ENCODE measurements at regions not wholly inside any gene's neighbourhood (a gene's known extent, or its start where the extent isn't known, plus 50 kb on each side); places are given as distances from the start of the nearest gene placed in this dataset.
A peak's percentile ranks its signal among the peaks of the same experiment; 100 is the strongest.
"Not testable (repeated sequence)": the region's sequence is repeated elsewhere in the genome, so short reads cannot be mapped to it uniquely, and the experiment has no call there.

DNA sequence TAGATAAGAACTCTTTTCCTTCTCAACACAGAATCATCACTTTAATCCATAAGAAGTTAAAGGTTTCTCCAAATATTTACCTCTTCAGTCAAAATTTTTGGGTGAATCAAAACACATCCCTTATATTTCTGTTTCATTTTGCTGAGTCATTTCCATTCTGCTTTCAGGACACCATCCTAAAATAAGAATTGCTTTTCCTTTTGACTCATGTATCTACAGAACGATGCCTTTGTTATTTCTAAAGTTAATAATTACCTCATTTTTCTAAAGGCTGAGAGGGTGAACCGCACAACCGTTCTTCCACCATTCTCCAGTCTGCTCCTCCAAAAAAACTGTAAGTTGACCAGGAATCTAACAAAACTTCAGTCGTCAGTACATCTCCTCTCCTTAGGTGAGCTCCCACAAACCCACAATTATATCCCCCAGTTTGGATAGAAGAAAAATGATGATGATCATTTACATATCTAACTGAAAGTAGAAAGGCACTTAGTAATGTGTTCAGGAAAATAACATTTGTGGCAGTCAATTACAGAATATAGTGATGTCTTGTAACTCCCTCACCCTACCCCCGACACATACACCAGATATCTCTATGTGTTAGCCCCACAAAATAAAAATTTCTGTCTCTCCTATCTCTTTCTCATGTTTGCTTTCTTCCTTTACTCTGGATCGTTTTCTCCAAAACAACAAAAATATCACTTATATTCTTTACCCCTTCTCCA, 162.5 kb downstream of the RAD51AP2 start:
- no peak for DNase-seq

DNA sequence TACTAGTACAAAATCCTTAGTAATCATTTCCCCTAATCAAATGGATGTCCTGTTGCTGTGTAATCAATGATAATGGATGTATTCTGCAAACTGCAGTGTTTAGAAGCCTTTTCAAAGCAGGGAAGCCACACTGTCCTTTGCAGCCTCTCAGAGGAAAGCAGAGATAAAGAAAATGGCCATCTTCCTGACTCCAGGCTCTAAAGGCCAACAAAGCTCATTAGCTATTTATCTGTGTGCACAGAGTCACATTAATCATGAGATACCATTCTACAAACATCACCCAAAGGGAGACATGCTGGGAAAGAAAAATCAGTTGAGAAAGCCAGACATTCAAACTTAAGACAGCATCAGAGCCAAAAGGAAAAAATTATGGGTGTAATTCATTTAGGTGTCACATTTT, 165.0 kb downstream of the RAD51AP2 start:
- no peak for DNase-seq

DNA sequence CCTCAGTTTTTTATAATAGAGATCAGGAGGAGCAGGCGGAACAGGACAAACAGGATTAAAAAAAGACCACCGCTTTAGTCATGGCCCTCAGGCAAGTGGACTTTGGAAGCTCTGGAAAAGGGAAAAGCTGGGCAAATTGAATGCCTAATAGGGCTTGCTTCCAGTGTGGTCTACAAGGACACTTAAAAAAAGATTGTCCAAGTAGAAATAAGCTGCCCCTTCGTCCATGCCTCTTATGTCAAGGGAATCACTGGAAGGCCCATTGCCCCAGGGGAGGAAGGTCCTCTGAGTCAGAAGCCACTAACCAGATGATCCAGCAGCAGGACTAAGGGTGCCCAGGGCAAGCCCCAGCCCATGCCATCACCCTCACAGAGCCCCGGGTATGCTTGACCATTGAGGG, 175.5 kb downstream of the RAD51AP2 start:
- DNase-seq = not testable (repeated sequence)

DNA sequence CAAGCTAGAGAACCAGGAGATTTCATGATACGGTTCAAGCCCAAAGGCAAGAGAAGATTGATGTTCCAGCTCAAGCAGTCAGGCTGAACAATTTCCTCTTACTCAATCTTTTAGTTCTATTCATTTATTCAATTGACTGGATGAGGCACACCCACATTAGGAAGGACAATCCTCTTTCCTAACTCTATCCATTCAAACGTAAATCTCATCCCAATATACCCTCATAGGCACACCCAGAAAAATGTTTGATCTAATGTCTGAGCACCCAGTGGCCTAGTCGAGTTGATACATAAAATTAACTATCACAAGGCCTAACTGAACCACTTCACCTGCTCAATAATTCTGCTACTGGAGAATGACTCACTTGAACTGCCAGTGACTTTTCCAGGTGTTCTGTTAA, 180.7 kb downstream of the RAD51AP2 start:
- DNase-seq = no peak

DNA sequence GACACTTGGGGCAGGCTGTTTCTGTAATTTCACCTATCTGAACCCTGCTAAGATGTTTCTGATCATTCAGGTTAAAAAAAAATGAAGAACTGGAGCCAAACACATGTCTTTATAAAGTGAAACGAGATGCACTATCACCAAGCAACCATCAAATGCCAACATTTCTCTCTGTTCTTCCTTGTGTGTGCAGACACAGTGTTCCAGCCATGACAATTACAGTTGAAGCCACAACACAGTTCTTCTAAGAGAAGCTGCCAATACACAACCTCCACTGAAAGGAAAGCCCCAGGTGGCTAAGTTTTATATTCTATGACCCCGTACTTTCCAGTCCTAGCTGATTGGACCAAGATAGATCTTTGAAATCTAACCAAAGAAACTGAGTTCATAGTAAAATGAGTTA, 181.8 kb downstream of the RAD51AP2 start:
- no peak for DNase-seq

DNA sequence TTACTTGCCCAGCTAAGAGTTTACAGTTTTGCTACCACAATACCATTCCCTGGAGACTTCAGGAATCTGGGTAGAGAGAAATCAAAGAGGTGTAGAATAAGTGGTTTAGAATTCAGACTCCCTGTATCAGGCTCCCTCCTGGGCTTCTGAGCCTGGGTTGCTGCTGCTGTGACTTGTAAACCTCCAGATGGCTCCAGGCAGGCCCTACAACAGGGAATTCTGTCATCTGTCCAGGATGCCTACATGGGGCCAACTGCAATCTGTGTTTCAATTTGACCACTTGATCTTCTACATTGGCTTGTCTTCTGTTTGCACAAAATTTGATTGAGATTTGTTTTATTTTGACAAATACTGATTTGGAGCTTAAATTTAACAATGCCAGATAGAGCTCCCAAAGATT, 183.9 kb downstream of the RAD51AP2 start:
- no peak for DNase-seq

DNA sequence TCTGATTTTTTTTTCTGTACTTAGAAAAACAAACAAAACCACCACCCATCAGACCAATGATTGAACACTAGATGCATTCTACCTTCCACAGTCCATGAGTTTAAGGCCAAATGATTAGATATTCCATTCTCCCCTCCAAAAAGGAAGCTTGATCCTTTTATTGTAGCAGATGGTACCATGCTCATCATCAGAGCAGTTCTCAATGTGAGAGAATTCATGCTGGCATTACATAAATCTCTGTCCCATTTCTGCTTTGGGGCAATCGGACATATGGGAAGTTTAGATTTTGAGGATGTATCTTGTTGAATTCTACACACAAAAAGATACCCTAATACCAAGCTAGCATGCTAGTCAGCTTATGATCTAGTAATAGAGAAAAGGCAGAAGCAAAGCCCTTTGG, 186.6 kb downstream of the RAD51AP2 start:
- no peak for DNase-seq

DNA sequence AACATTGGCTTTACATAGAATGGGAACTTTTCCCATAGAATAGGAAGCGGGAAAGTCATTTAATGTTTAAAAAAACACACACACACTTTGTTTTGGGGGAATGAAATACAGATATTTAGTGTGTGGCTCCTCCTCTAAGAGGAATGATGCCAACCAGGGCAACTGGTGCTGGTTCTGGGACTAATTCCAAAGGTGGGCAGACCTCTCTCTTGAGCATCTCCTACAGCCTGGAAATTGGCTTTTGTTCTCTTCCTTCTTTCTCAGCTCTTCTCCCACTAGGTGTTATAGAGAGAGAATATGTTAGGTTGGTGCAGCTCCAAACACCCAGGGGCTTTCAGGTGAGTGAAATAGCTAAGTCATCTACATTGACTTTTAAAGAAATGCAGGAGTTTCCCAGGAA, 190.1 kb downstream of the RAD51AP2 start:
- no peak for DNase-seq

DNA sequence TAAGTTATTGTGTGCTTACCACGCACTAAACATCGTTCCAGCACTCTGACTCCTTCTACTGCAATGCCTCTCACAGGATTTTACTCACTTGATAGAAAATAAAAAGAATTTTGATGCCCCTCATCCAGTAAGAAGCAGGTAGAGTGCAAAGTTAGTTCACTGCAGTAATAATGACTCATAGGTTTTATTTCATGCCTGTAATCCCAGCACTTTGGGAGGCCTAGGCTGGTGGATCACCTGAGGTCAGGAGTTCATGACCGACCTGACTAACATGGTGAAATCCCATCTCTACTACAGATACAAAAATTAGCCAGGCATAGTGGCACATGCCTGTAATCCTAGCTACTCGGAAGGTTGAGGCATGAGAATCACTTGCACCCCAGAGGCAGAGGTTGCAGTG, 190.6 kb downstream of the RAD51AP2 start:
- no peak for DNase-seq

DNA sequence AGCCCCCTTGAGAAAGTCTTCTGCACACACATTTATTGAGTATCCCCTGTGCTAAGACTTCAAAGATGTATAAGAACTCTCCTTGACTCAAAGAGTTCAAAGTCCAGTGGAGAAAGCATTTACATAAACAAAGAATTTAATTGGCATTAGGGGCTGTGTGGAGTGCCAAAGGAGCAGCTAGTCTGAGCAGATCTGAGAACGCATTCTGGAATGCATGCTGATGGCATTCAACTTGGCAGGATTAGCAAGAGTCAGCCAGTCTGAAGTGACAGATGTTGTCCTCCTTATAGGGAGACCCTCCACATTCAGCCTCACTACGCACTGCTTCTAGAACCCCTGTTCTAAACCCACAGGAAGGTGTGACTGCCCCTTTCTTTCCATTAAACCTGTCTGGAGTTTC, 191.5 kb downstream of the RAD51AP2 start:
- DNase-seq = no peak

DNA sequence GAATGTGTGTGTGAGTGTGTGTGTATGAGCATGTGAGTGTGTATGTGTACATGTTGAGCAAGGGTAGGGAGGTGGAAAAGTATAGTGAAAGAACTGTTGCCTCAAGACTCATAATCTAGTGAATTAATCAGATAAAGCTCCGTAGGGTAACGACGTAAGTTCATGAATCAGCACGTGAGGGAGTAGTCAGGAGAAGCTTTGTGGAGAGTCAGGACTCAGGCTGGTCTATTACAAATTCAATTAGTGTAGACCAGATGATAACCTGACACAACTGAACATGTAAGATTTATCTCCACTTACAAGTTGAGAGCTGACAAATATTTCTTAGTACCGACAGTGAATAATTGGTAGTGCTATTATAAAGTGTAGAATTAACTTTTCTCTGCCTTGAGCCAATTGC, 194.5 kb downstream of the RAD51AP2 start:
- DNase-seq = no peak

DNA sequence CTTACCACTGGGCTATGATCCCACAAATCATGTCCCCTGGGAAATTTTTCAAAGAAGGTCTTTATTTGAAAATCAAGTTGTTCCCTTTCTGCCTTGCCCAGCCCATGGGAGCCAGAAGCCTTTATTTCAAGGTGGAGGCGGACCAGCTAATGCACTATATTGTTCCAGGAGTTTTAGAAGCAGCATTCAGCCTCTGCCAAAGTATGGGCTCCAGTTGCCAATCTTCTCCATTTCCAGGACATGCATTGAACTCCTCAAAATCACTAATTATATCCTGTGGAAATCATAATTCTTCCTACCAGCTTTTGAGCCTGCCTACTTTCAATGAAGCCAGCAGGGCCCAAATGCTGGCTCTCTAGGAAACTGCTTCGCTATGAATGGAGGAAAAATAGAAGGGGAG, 195.8 kb downstream of the RAD51AP2 start:
- no peak for DNase-seq

DNA sequence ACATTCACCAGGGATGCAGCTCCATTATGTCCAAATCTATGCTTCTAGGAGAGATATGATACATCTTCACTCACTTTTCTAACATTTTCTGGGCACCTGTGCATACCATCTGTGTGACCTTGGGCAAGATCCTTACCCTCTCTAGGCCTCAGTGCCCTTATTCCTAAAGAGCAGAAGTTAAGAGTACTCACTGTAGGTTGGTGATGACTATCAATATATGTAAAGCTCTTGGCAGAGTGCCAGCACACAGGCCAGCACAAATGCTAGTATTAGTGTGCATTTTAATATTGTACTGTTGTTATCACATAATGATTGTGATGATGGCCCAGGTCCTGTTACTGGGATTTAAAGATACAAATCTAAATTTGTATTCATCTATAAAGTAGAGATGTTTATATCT, 199.2 kb downstream of the RAD51AP2 start:
- DNase-seq = no peak

DNA sequence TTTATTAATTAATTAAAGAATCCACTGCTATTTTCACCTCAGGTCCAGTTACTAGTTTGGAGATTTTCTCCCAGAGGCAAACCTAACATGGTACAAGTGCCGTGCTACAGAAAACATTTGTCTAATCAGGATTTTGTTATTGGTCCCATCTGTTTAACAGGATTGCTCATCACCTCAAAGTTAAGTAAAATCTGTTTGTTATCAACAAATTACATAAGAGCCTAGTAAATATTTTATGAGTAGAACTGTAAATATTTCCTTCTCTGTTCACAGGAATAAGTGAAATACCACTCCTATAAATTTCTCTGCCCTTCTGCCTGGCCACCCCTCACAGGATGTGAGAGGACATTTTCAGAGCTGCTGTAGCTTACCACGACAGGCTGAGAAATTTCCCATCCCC, 200.2 kb downstream of the RAD51AP2 start:
- DNase-seq = no peak

DNA sequence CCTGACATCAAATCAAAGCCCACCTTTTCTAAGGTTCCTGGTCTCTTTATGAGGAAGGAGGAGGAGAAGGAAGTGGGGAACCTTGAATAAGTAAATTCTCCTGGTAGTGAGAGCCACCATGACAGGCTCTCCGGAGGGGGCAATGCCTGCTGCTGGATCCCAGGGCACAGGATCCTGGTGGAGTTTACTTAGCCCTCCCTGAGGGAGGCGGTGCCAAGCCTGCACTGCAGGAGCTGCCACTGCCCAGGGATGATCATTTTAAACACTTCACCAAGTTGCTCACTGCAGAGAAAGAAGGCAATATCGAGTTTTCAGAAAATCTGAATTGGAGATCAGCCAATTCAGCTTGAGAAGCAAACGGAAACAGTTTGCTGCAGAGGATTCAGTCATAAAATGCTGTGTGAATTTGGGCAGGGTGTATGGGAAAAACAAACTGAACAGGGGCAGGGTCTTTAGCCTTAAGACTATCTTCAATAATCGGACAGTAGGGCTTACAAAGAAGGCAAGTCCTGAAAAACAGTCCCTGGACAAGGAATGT, 200.7 kb downstream of the RAD51AP2 start:
- DNase-seq = no peak

DNA sequence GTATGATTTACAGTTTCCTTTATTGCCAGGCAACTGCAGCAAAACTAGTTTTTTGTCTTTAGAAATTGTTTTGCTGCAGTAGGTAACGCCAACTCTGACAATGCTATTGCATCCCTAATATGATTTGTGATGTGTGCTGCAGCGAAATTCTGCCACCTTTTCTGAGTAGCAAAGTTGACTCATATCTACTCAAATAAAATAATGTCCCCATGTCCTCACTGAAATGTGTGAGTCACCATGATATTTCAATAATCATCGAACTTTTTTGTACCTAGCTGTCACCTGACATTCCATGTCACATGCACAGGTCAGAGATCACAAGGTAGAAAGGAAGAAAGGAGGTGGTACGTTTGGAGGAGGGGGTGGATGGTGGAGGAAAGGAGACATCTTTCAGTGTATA, 205.0 kb downstream of the RAD51AP2 start:
- DNase-seq = no peak

DNA sequence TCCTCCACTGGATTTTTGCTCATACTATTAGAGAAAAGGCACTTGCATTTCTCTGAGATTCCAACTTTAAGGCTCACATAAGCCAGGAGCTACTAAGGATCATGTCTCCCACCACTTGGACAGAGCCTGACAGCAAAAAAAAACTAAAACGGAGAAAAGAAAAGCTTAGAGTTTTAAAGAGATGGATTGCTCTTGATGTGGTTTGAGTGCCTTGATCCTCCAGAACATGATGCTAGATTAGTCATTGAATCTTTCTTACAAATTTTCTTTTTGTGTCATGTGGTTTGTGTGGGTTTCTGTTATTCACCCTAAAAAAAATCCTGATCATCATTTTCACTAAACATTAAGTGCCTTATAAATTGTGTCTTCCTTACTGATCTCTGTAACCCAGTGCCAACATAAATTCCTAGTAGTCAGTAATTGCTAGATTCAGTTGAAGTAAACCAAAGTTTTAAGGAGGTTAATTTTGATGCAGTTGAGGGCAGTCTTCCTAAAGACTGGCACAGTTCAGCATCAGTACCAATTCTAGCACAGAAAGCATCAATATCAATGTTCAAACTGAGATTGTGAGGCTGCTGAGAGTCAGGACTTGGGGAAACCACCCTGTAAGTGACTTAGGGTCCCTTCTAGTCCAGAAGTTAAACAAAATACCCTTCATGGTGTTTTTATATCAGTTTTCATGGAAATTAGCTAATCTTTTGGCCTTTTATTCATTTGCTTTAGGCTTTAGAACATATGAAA, 206.3 kb downstream of the RAD51AP2 start:
- no peak for DNase-seq

DNA sequence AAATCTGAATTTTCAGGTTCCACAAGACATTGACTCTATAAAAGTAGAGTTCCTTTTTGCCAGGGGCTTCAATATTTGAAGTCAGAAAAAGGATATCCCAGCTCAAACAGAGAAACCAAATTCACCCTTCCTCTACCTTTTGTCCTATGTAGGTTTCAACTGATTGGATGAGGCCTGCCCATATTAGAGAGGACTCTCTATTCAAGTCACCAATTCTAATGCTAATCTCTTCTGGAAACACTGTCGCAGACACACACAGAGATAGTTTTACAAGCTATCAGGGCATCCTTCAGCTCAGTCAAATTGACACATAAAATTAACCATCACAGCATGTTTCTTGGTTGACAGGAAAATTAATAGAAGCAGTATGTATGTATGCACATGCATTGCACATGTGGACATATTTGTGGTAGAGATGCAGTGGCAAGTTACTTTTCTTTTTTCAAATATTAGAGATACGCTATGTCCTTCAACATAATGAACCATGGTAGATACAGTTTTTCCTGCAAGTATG, 207.1 kb downstream of the RAD51AP2 start:
- no peak for DNase-seq

DNA sequence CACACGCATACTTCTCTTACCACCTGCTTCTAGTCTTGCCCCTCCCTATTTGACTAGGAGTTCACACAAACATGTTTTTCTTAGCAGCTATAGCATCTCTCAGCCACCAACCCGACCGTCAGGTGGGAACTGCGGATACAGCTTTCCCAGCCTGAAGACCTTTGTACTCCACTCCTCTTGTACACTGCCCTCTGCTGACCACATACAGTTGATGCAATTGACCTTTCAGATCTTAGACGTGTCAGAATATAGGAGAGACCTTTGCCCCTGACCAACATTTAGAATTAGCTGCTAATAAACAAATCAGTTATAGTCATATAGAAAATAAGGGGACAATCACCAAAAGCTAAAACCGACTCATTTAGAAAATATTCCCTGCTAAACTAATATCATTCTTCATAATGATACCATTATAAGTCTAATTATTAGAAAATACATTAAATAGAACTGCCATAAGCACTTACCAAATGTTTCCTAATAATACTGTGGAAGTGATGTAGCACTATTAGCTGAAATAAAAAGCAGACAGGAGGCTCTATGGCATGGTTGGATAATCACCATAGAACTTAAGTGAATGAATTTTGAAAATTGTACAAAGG, 208.4 kb downstream of the RAD51AP2 start:
- DNase-seq = peak; percentile 0 to 5

DNA sequence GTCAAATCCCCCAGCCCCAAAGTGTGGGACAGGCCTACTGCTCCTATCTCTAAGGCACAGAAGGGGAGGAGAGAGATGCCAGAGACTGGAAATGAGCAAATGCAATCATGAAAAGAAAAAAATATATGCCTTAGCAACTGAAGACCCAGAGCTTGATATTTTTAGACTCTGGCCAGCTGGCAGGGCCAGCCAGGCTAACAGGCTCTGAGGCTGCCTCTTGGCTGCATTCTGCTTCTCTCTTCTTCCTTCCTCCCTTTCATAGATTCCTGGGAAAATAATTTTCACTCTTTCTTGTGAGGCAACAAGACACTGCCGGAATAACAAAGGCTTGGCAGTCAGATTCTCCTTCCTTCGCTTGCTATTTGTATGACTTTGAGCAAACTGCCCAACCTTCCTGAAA, 209.1 kb downstream of the RAD51AP2 start:
- no peak for DNase-seq

DNA sequence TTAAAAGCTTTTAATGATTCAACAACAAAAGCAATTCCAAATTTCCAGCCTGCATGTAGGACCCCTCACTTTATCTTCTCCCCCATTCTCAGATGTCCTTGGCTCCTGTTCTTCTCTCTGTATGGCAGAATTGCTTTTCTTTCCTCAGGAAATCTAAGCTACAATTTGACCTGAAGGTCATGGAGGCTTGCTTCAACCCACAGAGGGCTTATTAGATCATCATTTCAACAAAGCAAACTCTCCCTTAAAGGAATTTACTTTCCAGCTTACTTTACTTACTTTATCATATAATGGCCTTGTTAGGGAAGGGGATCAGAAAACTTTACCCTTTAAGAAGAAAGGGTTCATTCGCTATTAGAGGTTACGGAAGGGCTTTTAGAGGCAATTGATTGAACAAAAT, 211.5 kb downstream of the RAD51AP2 start:
- DNase-seq = no peak

DNA sequence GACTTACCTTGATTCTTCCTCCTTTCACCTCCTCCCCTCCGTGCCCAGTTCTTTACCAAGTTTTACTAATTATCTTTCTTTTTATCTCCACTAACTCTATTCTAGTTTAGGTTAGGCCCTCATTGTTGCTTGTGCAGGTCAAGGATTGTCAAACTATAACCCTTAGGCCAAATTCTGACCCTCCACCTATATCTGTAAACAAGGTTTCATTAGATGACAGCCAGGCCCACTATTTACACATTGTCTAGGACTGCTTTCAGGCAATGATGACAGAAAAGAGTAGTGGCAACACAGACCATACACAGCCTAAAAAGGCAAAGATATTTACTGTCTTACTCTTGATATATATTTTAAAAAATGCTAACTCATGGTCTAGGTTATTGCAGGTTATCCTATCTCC, 212.0 kb downstream of the RAD51AP2 start:
- no peak for DNase-seq

DNA sequence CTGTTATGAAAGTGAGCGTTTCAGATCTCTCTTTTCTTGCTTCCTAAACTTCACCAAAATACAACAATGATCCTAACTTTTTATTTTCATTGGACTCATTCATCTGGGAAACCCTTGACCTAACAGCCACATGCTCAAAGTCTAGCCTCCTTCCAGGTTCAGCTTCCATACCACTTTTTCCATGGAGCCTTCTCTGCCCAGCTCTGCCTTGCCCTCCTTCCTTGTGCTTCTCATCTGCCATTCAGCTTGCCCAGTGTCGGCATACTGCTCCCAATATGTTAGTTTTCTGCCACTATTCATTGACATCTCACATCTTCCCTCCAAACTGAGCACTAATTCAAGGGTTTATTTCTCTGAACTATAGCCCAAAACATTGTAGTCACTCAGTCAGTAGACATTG, 214.7 kb downstream of the RAD51AP2 start:
- no peak for DNase-seq

DNA sequence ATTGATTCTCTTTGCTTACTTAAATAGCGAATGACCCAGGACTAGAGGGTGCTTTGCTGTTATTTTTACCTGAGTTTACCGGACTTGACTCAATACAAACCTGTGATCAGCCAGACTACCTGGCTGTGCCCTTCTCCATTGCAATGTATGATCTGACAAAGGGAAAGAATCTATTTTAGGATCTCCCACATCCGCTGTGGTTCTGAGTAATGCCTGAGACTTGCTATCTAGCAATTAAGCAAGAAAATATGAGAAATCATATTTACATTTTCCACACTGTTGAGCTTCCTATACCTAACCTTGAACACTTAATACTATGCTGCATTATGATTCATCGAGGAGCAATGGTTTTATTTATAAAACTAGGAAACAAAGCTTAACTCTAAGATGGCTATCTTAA, 215.2 kb downstream of the RAD51AP2 start:
- no peak for DNase-seq
